ENCODE measurements at regions not wholly inside any gene's neighbourhood (a gene's known extent, or its start where the extent isn't known, plus 50 kb on each side); places are given as distances from the start of the nearest gene placed in this dataset.

- no peak for TF ChIP-seq CTCF (conservative IDR thresholded peaks at IDR 0.05; ENCODE audit: control insufficient read depth, insufficient read depth, low read depth, low read length)
- no peak overlapping the region for H3K4me3 ChIP-seq (ENCODE audit: control insufficient read depth, low read depth, low read length)
- peak; percentile 94 for DNase-seq (ENCODE audit: low read depth)
Observed at GRCh38 chr4:124907881-124908280, 195.3 kb upstream of the ANKRD50 start.

- no peak overlapping the region for H3K4me3 ChIP-seq (ENCODE audit: control insufficient read depth, low read depth, low read length)
- no peak for TF ChIP-seq CTCF (conservative IDR thresholded peaks at IDR 0.05; ENCODE audit: control insufficient read depth, insufficient read depth, low read depth, low read length)
- DNase-seq (ENCODE audit: low read depth) = no peak
Observed at GRCh38 chr4:124905441-124905840, 192.9 kb upstream of the ANKRD50 start.

- TF ChIP-seq CTCF (conservative IDR thresholded peaks at IDR 0.05; ENCODE audit: control insufficient read depth, insufficient read depth, low read depth, low read length) = no peak
- no peak overlapping the region for H3K4me3 ChIP-seq (ENCODE audit: control insufficient read depth, low read depth, low read length)
- DNase-seq (ENCODE audit: low read depth) = no peak
Observed at GRCh38 chr4:124904723-124905388, 192.3 kb upstream of the ANKRD50 start.

- H3K4me3 ChIP-seq (ENCODE audit: control insufficient read depth, low read depth, low read length) = peak overlapping the region; percentile 28
- peak; percentile 72 for DNase-seq (ENCODE audit: low read depth)
- TF ChIP-seq CTCF (conservative IDR thresholded peaks at IDR 0.05; ENCODE audit: control insufficient read depth, insufficient read depth, low read depth, low read length) = no peak
Observed at GRCh38 chr4:124903995-124904722, 191.6 kb upstream of the ANKRD50 start.

GRCh38 chr4:124902001-124902515 is 189.5 kb upstream of the ANKRD50 start:
- no peak for DNase-seq (ENCODE audit: low read depth)
- H3K4me3 ChIP-seq (ENCODE audit: control insufficient read depth, low read depth, low read length) = no peak overlapping the region
- no peak for TF ChIP-seq CTCF (conservative IDR thresholded peaks at IDR 0.05; ENCODE audit: control insufficient read depth, insufficient read depth, low read depth, low read length)

GRCh38 chr4:124899997-124900396 is 187.5 kb upstream of the ANKRD50 start:
- TF ChIP-seq CTCF (conservative IDR thresholded peaks at IDR 0.05; ENCODE audit: control insufficient read depth, insufficient read depth, low read depth, low read length) = no peak
- DNase-seq (ENCODE audit: low read depth) = no peak
- H3K4me3 ChIP-seq (ENCODE audit: control insufficient read depth, low read depth, low read length) = no peak overlapping the region
